Pulmonary artery endothelial cell (primary cell): ENCODE measurements at regions not wholly inside any gene's neighbourhood (a gene's known extent, or its start where the extent isn't known, plus 50 kb on each side); places are given as distances from the start of the nearest gene placed in this dataset.
A peak's percentile ranks its signal among the peaks of the same experiment; 100 is the strongest.
"Not testable (repeated sequence)": the region's sequence is repeated elsewhere in the genome, so short reads cannot be mapped to it uniquely, and the experiment has no call there.

ENCODE experiments used
- DNase-seq: peaks from one replicate; pipeline ENCODE4 v3.0.0-alpha.2; 2011; ENCODE audit warnings: low read depth, low spot score

DNA sequence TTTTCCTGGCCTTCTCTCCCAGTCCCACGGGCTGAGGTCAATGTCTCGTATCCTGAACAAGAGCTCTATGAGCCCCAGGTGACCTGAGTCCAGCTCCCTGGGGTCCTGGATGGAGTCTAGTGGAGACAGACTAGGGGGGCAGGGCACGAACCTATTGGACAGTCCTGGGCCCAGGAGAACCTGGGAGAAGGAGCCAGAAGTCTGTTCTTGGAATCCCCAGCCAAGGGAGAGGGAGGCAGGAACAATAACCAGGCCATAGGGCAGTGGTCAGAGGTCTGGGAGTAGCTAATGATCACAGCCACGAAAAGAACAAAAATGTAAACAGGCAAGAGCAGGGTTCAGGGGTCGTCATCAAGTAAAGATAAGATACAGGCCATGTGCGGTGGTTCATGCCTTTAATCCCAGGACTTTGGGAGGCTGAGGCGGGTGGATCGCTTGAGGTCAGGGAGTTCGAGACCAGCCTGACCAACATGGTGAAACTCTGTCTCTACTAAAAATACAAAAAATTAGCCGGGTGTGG lies 60.8 kb downstream of the COPRS start:
- DNase-seq = no peak

DNA sequence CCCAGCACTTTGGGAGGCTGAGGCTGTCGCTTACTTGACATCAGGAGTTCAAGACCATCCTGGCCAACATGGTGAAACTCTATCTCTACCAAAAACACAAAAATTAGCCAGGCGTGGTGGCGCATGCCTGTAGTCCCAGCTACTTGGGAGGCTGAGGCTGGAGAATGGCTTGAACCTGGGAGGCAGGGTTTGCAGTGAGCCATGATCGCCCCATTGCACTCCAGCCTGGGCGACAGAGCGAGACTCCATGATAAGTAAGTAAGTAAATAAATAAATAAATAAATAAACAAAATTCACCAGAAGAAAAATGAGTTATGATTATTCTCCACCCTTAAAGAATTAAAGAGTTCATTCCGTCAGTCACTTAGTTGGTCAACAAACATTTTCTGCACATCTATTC lies 63.1 kb downstream of the COPRS start:
- not testable (repeated sequence) for DNase-seq

DNA sequence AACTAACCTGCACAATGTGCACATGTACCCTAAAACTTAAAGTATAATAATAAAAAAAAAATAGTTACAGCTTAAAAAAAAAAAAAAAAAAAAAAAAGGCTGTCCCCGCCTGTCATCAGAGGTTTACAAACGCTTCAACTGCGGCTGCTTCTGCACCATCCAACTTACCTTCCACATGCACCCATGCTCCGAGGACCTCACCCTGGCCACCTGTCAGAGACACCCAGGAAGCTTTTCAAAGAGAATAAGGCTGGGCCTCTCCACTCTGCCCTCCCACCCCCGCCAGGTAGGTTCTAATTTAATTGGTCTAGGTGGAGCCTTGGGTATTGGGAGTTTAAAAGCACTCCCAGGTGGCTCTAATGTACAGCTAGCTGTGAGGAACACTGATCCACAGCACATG lies 64.9 kb downstream of the COPRS start:
- DNase-seq = no peak

DNA sequence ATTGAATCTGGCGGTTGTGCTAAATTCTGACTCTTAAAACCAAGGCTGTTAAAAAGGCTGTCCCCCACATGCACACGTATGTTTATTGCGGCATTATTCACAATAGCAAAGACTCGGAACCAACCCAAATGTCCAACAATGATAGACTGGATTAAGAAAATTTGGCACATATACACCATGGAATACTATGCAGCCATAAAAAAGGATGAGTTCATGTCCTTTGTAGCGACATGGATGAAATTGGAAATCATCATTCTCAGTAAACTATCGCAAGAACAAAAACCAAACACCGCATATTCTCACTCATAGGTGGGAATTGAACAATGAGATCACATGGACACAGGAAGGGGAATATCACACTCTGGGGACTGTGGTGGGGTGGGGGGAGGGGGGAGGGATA lies 65.4 kb downstream of the COPRS start:
- not testable (repeated sequence) for DNase-seq

DNA sequence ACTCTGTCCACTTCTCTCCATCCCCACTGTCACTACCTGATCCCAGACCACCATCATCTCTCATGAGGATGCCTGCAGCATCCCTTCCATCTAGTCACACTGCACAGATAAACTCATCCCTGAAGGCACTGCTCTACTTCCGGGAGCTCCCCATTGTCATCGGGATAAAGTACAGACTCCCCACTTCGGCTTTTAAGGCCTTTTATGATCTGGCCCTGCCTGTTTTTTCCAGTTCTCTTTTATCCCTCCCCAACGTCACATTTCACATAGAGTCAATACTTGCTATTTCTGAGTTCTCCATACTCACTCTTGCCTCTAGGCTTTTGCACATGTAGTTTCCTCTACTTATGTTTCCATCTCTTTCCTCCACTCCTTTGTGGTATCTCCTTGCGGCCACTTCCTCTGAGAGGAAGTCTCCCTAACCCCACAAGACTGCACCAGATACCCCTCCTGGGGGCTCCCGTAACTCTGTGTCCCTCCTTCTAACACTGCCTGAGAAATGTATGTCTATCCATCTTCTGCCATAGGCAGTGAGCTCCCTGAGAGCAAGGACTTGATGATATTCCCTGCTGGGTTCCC lies 66.9 kb downstream of the COPRS start:
- DNase-seq = no peak

DNA sequence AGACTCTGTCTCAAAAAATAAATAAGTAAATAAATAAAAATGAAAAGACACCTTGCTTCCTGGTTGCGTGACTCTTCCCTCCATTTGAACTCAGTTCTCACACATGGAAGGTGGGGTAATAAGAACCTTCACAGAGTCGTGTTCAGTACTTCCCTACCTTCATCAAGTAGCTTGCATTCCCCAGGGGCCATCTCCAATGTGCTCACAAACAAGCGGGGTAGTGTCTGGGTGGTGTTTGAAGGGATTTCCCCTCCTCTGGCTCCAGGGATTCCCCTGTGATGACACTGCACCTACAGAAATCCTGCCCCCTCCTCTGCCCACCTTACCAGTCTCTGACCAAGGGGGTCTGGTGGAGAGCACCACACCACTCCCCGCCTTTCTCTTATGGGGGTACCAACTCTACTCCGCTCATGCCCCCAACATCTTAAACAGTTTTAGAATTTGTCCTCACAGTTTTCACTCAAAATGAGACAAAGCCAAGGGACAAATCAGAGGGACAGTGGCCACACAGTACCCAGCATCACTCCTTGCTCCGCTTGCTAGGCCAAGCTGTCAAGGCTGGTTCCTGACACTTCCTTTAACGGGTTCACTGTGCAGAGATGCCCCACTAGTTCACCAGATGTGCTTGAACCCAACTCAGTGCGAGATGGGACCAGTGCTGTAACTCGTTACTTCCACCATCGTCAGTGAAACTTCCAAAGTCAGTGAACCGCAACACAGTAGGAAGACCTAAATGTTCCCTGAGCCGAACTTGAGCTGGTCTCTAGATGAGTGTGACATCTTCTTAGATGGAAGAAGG lies 69.1 kb downstream of the COPRS start:
- no peak for DNase-seq

DNA sequence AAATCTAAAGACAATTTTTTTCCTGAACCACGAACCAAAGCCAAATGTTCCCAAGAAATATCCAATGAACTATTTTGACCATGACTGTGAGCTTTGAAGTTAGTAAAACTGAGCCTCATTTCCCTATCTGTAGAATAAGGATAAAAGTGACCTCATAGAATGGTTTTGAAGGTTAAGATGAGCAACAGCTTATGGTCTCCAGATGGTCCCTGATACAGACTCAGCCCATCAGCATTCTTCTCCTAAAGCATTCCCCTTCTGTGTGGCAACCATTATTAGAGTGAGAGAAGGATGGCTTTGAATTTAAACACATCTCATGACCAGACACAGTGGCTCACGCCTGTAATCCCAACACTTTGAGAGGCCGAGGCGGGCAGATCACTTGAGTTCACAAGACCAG lies 70.1 kb downstream of the COPRS start:
- DNase-seq = no peak

DNA sequence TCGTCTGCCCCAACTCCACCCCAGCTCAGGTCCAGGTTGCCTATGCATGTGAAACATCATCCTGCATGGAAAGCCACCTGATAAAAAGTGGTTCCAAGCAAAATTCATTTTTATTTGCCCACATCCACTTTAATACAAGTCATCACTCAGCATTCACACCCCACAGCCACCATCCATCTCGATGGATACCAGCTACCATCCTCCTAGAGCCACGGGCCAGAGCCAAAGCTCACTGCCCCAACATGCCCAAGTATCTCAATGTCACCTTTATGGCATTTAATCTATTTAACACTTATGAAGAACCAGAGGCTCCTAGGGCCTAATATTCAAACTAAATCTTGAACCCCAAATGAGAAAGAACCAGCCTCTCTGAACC lies 70.5 kb downstream of the COPRS start:
- DNase-seq = no peak

DNA sequence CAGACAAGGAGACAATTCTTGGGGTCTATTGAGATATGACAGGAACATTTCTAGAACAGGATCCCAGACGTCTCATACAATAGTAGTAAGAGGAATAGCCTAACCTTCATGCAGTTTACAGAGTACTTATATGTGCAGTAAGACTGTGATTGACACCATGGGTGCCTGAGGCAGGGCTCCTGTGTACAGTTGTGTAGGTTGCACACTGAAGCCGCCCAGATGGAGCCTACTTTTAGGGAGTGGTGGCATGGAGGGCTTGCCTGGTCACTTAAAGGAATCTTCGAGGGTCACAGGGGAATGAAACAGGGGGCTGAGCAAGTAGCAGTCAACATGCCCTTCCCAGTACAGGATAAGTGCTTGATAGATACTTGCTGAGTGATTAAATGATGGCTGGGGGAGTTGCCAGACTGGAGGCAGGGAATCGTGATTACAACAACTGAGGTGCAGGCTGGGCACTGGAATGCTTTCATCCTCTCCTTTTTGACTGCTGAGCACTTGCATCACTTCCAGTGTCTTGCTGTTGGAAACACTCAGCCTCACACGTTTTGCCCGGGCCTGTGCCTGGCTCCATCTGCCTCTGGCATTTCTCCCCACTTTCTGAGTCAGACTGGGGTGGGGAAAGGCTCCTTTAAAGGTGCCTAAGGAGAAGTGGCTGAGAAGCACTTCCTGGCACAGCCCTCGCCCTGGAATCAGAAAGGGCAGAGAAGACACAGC lies 71.0 kb downstream of the COPRS start:
- DNase-seq = no peak

DNA sequence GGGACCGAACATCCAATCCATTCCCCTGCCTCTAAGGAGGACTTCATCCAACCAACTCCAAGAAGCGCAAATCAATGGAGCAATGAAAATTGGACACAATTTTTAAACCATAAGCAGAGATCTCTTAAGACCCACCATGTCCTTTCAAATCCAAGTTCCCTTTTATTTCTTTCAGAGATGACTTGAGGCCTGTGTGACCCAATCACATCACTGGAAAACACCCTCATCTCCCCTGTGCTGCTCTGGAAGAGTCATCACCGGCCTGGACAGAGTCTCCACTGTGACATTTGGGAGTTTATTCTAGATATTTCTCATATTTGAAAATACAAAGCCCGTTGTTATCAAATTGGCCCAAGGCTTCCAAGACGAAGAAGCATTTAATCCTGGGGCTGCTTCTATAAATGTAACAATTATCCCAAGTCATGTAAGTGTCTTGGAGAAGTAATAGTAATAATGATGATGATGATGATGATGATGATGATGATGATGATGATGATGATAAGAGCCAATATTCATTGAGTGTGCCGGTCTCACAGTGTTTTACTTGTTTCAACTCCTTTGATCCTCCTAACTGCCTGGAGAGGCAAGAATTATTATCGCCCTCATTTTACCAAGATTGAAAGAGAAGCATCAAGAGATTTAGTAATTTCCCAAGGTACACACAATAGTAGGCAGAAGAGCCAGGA lies 72.1 kb downstream of the COPRS start:
- no peak for DNase-seq

DNA sequence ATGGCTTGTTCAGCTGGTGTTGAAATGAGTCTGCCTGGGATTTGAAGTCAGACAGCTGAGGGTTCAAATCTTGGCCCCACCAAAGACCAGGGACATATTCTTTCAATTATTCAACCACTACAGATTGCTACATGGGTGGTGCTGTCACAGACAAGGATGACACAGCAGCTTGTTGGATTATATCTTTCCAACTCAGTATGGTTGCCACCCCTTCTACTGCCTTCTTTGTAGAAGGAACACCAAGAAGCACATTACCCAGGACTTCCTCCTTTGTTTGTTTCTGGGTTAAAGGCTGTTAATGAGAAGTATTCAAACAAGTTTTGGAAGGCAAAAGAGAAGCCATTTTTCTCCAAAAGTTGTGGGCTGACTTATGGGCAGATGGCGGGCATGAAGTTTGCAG lies 78.6 kb downstream of the COPRS start:
- DNase-seq = no peak

DNA sequence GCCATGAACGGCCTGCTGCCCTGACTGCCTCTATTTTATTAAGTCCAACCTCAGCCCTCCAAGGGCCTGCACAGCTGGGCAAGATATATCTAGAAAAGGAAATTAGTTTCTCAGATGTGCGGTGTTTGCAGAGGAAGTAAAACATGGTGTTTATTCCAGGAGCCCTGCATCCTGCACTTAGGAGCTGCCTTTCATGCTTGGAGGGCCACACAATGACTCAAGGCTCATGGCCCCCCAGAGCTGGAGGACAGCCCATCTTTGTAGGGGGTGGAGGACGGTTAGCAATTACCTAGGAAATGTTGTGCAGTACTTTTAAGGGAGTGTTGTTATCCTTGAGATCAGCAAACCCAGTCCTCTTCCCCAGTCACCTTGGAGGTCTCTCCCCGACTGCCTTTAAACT lies 80.5 kb downstream of the COPRS start:
- DNase-seq = no peak

DNA sequence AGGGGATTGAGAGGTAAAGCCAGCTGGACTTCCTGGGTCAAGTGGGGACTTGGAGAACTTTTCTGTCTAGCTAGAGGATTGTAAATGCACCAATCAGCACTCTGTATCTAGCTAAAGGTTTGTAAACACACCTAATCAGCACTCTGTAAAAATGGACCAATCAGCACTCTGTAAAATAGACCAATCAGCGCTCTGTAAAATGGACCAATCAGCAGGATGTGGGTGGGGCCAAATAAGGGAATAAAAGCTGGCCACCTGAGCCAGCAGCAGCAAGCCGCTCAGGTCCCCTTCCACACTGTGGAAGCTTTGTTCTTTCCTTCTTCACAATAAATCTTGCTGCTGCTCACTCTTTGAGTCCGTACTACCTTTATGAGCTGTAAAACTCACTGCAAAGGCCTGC lies 87.7 kb downstream of the COPRS start:
- DNase-seq = not testable (repeated sequence)

DNA sequence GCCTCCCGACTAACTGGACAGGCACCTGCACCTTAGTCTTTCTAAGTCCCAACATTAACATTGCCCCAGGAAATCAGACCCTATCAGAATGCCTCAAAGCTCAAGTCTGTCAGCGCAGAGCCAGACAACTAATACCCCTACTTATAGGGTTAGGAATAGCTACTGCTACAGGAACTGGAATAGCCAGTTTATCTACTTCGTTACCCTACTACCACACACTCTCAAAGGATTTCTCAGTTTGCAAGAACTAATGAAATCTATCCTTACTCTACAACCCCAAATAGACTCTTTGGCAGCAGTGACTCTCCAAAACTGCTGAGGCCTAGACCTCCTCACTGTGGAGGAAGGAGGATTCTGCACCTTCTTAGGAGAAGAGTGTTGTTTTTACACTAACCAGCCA lies 88.5 kb downstream of the COPRS start:
- DNase-seq = not testable (repeated sequence)

DNA sequence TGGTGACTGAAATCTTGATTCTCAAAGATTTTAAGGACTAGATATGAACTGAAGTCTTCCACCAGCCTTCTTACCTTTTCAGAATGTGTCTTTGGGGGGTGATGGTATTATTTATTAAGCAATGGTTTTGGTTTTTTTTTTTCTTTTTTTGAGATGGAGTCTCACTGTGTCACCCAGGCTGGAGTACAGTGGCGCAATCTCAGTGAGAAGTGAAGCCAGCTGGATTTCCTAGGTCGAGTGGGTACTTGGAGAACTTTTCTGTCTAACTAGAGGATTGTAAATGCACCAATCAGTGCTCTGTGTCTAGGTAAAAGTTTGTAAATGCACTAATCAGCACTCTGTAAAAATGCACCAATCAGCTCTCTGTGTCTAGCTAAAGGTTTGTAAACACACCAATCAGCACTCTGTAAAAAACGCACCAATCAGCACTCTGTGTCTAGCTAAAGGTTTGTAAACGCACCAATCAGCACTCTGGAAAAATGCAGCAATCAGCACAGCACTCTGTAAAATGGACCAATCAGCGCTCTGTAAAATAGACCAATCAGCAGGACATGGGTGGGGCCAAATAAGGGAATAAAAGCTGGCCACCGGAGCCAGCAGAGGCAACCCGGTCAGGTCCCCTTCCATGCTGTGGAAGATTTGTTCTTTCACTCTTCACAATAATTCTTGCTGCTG lies 97.1 kb downstream of the COPRS start:
- DNase-seq = not testable (repeated sequence)

DNA sequence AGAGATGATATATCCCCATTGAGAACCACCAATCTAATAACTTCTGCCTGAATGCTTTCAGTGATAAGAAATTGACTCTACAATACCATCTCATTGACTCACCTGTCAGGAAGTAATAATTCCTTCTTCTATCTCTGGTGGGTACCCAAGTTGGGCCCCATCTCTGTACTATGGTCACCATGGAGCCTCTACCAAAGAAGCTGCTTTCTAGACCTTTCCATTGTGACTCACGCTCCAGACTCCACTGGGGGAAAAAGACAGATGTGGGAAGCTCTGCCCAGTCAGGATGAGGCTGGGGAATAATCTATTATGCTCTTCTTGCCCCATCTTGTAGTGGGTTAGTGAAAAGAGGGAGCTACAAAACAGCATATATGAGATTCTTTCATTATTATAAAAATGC lies 100.4 kb downstream of the COPRS start:
- no peak for DNase-seq

DNA sequence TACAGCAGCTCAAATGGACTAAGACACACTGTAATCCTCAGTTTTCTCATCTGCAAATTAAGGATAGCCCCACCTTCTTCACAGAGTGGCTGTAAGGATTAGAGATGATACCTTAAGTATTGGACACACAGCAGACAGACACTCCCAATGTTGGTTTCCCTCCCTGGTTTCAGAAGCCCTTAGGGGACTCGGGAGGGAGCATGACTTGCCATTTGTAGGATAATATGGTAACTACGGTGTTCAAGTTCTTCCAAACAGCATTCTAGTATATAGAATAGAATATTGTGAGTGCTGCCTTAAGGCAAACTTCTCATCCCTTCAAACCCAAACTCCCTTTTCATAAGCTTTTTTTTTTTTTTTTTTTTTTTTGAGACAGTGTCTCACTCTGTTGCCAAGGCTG lies 101.9 kb downstream of the COPRS start:
- no peak for DNase-seq

DNA sequence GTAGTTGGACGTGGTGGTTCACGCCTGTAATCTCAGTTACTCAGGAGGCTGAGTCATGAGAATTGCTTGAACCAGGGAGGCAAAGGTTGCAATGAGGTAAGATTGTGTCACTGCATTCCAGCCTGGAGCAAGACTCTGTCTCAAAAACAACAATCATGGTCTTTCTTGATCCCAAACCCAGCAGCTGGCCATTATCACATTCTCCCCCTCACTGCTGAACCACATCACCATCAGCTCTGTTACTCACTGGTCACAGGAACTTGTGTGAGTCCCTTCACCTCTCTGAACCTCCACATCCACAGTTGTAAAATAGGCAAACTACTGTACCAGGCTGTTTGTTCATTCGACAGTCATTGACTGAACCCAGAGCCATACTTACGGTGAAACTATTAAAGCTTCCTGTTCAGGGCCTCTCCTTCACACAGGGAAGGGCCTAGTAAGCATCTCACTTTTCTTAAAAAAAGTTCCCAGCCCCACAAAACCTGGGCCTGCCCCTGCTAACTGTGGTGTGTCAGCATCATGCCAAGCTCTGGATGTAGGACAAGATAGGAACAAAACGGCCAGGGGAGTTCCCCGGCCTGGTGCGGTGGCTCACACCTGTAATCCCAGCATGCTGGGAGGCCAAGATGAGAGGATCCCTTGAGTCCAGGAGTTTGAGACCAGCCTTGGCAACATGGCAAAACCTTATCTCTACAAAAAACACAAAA lies 104.7 kb downstream of the COPRS start:
- peak; percentile 37 for DNase-seq

DNA sequence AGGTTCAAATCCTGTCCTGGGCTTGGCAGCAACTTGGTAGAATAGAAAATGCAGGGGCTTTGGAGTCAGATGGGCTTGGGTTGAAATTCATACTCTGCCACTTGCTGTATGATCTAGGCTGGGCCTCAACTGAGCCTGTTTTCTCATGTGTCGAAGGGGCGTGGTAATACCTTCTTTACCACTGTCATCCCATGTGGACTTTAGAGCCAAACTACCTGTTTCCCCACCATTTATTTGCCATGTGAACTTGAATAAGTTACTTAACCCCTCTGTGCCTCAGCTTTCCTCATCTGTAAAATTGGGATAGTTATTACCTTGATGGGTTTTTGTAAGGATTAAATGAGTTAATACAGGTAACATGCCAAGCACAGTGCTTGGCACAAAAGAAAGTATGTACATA lies 106.0 kb downstream of the COPRS start:
- DNase-seq = no peak

DNA sequence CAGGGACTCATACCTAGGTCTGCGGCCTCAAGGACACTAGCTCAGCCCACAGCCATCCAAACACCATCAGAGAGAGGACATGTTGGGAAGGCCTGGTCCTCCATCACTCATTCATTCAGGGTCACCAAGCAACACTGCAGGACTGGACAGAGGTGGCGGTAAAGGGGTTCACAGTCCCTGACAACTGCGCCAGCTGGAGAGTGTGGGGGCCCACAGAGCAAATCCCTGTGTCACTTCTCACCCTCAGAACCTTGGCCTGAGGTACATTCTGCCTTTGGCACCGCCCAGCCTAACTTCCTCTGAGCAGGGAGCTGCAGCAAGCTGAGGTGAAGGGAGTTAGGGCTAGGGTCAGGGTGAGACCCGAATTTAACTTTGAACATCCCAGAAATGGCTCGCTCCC lies 106.5 kb downstream of the COPRS start:
- DNase-seq = no peak

DNA sequence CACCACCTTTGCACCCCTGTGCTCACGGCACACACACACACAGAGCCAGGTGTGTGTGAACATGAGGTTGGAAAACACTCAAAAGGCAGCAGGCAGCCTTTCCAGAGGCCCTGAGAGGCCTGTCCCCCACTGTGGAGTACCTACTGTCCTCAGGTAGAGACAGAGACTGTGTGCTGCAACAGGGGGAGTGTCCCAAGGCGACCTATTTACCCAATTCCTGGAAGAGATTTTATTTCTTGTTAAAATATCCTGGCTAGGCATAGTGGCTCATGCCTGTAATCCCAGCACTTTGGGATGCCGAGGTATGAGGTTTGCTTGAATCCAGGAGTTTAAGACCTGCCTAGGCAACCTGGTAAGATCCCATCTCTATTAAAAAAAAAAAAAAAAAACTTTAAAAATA lies 108.5 kb downstream of the COPRS start:
- DNase-seq = no peak
